Left renal cortex interstitium (tissue), 4 donors: ENCODE measurements at regions not wholly inside any gene's neighbourhood (a gene's known extent, or its start where the extent isn't known, plus 50 kb on each side); places are given as distances from the start of the nearest gene placed in this dataset.

ENCODE experiments used
- DNase-seq, 4 donors: peaks; one replicate each; pipeline ENCODE4 v3.0.0-alpha.2; 2013; ENCODE audit warnings: low read depth in 4 of 4, low spot score in 2 of 4, missing footprints in 1 of 4

- DNase-seq: no peak
Measured at GRCh38 chr12:111093428-111094142, 173.2 kb upstream of the MYL2 start.

GRCh38 chr12:111091051-111091450, 170.7 kb upstream of the MYL2 start:
- no peak for DNase-seq

DNA sequence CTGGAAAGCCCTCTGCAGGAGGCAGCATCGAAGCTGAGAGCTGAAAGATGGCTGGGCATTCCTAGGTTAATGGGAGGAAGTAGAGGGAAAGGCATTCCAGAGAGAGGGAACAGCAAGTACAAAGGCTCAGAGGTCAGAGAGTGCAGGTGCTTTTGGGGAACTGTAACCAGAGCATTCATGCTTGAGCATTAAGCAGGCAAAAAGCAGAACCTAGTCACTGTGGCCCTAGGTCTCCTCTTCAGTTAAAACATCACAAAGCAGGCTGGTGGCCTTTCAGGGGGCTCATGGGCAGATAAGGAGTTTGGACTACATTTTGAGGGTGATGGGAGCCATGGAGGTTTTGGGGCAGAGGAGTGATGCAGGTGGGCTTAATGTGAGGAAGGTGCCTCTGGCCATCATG, 169.2 kb upstream of the MYL2 start:
- DNase-seq: no peak

DNA sequence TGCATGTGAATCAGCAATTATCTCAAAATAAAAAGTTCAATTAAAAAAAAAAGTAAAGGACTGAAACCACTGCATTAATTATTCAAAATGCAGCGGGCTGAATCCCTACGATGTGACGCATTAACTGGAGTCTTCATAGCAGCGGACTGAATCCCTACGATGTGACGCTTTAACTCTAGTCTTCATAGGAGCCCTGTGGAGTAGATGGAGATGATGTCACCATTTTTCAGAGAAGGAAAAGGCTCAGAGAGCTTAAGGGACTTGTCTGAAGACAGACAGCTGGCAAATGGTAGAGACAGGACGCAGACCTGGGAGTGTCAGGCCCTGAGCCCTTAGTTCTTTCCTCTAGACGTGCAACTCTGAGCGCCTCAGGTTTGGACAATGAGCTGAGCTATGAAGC, 168.0 kb upstream of the MYL2 start:
- DNase-seq: no peak

GRCh38 chr12:111086947-111087700, 166.7 kb upstream of the MYL2 start:
- no peak for DNase-seq

DNA sequence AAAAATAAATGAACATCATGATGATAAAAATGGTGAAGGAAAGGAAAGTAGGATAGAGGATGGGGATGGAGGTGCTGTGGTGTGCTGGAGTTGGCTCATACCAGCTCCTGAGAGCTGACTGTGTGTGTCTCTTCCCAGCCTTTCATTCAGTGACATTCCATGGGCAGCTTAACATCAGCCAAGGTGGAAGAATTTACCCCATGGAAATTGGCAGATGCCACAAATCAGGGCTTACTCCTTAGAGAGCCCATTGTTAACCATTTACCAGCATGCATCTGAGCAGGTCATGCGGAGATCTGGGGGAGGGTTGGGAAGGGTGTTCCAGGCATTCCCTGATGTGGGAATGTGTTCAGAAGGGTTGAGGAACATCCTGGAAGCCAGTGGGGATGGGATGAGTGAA, 164.7 kb upstream of the MYL2 start:
- DNase-seq: no peak

- DNase-seq: no peak
Measured at GRCh38 chr12:111084605-111085004, 164.2 kb upstream of the MYL2 start.

- DNase-seq: no peak
Measured at GRCh38 chr12:111084158-111084557, 163.8 kb upstream of the MYL2 start.

DNA sequence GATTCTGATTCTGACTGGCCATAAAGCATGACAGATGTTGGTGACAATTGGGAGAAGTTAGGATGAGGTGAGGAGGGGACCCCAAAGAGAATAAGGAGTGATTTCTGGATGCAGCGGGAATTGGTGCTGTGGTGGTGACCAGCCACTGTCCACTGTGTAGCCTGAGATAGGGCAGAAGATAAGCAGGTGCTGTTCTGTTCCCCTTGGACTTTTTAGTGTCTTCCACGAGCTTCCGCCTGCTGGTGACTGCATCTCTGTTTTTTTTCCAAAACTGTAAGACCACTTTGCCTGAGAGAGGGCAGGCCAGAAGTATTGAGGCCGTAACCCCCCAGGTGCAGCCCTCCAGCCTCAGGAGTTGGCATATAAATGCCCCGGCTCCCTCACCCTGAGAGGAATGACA, 161.2 kb upstream of the MYL2 start:
- no peak for DNase-seq

- DNase-seq: no peak
Measured at GRCh38 chr12:111078731-111079130, 158.4 kb upstream of the MYL2 start.

- DNase-seq: no peak
Measured at GRCh38 chr12:111076611-111077451, 156.5 kb upstream of the MYL2 start.

DNA sequence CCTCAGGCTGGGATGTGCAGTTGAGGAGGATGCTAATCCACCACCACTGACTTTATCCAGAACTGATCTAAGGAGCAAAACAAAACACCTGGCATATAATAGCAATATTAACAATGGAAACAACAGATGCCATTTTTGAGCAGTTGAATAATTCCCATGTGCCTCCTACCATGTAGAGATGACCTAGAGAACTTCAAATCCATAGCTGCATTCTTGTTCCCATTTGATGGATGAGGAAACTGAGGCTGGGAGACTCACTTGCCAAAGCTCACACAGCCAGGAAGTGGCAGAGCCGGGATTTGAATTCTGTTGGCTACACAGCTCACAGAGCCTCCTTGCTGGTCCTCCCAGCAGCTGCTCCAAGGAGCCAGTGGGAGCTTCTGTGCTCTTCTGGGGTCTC, 155.8 kb upstream of the MYL2 start:
- no peak for DNase-seq

DNA sequence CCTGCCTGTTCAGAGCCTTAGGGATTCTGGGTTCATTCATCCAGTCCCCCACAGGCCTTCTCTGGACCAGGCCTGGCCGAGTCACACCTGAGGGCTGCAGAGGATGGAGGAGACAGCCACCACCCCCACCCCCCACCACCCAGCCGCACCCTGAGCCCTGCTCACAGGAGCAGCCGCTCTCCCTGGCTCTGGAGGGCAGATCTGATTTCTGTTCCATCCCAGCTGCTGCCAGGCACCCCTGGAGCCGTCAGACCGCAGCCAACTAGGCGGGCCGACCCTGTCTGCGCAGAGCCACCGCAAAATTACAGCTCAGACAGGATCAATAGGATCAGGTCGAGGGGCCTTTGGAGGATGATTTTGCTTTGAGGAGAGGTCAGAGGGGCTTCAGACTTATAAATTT, 154.6 kb upstream of the MYL2 start:
- DNase-seq: no peak

DNA sequence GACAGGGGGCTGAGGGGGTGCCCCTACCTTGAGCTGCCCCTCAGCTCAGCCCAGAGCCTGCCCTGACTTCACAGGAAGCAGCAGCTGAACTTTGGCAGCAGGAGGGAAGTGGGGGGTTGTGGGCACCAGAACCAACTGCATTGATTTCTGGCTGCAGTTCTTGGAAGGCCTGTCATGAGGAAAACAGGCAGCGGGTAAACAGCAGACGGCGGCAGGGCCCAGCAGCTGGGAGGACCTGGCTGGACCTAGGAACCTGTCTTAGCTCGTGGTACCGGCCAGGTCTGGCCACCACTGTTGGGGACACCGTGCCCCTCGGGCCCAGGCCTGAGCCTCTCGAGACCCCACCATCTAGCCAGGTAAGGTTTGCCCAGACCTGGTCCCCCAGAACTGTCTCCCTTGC, 154.2 kb upstream of the MYL2 start:
- no peak for DNase-seq

- DNase-seq: no peak
Measured at GRCh38 chr12:111073370-111073769, 153.0 kb upstream of the MYL2 start.

DNA sequence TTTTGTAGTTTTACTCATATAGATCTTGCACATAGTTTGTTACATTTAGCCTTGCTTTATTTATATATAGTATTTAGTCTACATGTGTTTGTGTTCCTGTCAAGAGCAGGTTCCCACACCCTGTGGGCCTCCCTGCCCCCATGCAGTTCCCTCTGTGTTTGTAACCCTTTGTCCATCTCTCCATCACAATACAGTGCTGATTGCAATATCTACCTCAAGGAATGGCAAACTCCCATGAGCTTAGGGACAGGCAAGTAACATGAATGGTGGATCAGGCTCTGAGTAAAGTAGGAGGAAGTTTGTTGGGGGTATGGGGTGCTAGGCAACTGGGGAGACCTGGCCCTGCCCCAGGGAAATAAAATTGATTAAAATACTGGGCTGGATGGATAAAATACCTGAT, 151.9 kb upstream of the MYL2 start:
- no peak for DNase-seq

- no peak for DNase-seq
Measured at GRCh38 chr12:111069886-111070285, 149.5 kb upstream of the MYL2 start.

GRCh38 chr12:111068290-111068689, 147.9 kb upstream of the MYL2 start:
- no peak for DNase-seq

- DNase-seq: no peak
Measured at GRCh38 chr12:111067498-111067897, 147.1 kb upstream of the MYL2 start.

DNA sequence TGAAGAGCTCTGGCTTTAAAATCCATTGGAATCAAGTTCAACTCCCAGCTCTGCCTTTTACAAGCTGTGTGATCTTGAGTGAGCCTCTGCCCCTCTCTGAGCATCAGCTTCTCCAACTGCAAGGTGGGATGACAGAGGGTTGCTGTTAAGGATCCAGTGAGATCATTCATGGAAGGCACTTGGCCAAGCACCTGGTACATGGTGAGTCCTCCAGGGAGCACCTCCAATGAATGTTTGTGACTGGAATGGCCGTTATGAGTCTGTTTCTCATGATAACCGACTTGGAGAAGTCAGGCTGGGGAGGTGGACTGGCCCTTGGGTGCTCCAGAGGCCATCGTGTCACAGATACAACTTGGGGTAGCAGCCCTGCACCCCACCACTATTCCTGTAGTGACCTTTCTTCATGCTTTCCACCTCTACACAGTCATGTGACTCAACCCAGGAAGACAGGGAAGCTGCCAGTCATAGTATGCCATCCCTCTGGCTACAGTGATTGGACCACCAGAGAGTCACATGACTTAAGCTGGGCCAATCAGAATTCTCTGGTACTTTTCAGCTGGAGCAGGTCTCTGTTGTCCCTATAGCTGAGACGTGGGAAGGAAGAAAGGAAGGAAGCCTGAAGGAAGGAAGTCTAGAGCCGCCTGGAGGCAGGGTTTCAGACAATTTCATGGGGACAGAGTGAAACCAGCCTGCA, 146.5 kb upstream of the MYL2 start:
- DNase-seq: no peak

DNA sequence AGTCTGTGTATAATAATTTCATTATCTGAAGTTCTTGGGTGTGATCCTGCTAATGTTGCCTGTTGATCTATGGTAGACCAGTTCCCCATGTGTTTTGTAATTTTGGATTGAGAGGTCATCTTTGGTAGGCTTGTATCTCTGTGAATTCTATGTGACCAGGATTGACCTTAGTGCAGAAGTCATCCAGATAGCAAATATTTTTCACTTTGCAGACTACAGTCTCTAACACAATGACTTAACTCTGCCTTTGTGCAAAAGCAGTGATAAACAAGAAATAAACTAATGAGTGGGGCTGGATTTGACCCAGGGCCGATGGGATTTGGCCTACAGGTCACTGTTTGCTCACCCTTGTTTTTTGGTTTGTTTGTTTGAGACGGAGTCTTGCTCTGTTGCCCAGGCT, 144.6 kb upstream of the MYL2 start:
- no peak for DNase-seq
